ENCODE measurements at regions not wholly inside any gene's neighbourhood (a gene's known extent, or its start where the extent isn't known, plus 50 kb on each side); places are given as distances from the start of the nearest gene placed in this dataset.

DNA sequence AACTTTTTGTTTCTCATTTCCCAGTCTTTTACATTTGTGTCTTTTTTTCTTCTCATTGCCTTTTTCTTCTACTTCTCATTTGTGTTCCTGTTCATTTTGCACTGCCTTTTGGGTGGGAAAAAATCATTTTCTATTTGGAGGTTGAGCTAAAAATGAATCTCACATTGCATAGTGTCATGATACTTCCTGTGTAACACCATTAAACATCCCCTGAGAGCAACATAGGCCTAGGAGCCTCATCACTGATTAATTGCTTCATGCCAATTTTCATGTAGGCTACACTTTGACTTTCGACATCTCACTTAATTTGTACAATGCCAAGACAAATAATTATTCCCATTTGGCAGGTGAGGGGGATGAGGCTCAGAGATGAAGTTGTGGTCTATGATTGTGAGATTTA is 279.2 kb downstream of the EDEM1 start:
- TF ChIP-seq, protein P1, sequence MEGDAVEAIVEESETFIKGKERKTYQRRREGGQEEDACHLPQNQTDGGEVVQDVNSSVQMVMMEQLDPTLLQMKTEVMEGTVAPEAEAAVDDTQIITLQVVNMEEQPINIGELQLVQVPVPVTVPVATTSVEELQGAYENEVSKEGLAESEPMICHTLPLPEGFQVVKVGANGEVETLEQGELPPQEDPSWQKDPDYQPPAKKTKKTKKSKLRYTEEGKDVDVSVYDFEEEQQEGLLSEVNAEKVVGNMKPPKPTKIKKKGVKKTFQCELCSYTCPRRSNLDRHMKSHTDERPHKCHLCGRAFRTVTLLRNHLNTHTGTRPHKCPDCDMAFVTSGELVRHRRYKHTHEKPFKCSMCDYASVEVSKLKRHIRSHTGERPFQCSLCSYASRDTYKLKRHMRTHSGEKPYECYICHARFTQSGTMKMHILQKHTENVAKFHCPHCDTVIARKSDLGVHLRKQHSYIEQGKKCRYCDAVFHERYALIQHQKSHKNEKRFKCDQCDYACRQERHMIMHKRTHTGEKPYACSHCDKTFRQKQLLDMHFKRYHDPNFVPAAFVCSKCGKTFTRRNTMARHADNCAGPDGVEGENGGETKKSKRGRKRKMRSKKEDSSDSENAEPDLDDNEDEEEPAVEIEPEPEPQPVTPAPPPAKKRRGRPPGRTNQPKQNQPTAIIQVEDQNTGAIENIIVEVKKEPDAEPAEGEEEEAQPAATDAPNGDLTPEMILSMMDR (IDR thresholded peaks at IDR 0.05): no peak
- TF ChIP-seq POLR2A (IDR thresholded peaks at IDR 0.05) (no peak), POLR2AphosphoS5 (IDR thresholded peaks at IDR 0.05) (no peak)
